ENCODE measurements at regions not wholly inside any gene's neighbourhood (a gene's known extent, or its start where the extent isn't known, plus 50 kb on each side); places are given as distances from the start of the nearest gene placed in this dataset.

DNA sequence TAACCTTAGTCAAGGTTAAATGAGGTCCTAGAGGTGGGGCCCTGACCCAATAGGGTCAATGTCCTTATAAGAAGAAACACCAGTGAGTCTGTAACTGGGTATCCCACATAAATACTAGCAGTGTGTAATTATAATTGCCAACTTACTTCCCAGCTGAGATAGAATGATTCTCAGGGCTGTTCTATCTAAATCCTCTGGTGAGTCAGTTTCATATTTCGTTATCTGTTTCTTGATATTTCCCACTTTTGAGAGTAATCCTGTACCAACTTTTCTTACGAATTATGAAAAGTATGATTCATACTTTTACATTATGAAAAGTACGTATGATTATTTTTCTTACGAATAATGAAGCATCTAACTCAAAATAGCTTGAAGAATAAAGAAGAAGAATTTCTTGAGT lies 546.8 kb upstream of the NETO1 start:
- no peak for DNase-seq
- intact Hi-C loops (cut with DNase I) = no loop called here
- Histone ChIP-seq H3K9me3 (no peaks in the 10 kb centered on the region), H3K27ac (no peak overlapping the region), H3K36me3 (no peaks in the 10 kb centered on the region), H3K4me1 (no peaks in the 10 kb centered on the region), H3K27me3 (no peaks in the 10 kb centered on the region), H3K4me3 (no peak overlapping the region)
- TF ChIP-seq POLR2A (IDR thresholded peaks at IDR 0.05) = no peak
- TF ChIP-seq EP300 (IDR thresholded peaks at IDR 0.05) = no peak
- TF ChIP-seq, protein P1, sequence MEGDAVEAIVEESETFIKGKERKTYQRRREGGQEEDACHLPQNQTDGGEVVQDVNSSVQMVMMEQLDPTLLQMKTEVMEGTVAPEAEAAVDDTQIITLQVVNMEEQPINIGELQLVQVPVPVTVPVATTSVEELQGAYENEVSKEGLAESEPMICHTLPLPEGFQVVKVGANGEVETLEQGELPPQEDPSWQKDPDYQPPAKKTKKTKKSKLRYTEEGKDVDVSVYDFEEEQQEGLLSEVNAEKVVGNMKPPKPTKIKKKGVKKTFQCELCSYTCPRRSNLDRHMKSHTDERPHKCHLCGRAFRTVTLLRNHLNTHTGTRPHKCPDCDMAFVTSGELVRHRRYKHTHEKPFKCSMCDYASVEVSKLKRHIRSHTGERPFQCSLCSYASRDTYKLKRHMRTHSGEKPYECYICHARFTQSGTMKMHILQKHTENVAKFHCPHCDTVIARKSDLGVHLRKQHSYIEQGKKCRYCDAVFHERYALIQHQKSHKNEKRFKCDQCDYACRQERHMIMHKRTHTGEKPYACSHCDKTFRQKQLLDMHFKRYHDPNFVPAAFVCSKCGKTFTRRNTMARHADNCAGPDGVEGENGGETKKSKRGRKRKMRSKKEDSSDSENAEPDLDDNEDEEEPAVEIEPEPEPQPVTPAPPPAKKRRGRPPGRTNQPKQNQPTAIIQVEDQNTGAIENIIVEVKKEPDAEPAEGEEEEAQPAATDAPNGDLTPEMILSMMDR (IDR thresholded peaks at IDR 0.05) = no peak
- no peak for TF ChIP-seq POLR2AphosphoS5 (IDR thresholded peaks at IDR 0.05)
- 78 to 83% methylated on average over 4 of the region's 4 CpGs for WGBS, 2 donors

DNA sequence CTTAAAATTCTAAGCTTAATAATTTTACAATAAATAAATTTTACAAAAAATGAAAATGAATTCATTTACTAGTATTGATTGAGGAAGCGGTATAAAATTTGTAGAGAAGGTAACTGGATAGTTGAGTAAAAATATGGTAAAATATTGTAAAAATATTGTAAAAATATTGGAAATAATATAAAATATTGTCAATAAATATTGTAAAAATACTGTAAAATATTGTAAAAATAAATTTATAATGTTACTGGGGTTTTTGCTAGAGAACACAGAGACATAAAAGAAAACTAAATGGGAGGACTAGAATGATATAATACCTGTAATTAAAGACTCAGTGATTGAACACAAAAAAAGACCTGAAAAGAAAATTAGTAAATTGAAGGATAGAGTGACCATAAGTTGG lies 546.3 kb upstream of the NETO1 start:
- no peak overlapping the region for H3K27ac ChIP-seq
- TF ChIP-seq EP300 (IDR thresholded peaks at IDR 0.05) = no peak
- TF ChIP-seq, protein P1 (IDR thresholded peaks at IDR 0.05) = no peak
- no peak for TF ChIP-seq POLR2AphosphoS5 (IDR thresholded peaks at IDR 0.05)
- no peak for TF ChIP-seq POLR2A (IDR thresholded peaks at IDR 0.05)
- H3K27me3 ChIP-seq = no peaks in the 10 kb centered on the region
- DNase-seq = no peak
- no peaks in the 10 kb centered on the region for H3K9me3 ChIP-seq
- H3K4me3 ChIP-seq = no peak overlapping the region
- intact Hi-C loops (cut with DNase I) = no loop called here
- H3K36me3 ChIP-seq = no peaks in the 10 kb centered on the region
- 93 to 96% methylated on average over 1 of the region's 1 CpG for WGBS, 2 donors
- no peaks in the 10 kb centered on the region for H3K4me1 ChIP-seq

DNA sequence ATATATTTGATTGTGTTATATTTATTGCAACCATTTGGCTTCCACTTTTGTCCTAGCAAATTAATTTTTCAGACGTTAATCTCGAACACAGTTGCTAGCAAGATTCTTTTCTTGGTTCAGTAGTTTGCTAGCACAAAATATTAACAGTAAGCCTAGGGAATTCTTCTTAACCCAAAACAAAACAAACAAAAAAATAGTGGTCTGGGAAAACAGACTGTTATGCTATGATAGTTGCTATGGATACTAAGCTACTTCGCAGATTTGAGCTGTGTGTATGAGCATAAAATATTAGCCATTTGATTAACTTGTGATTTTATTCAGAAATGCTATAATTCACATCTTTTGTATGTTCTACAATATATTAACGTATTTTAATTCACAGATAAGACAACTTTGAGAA lies 541.5 kb upstream of the NETO1 start:
- intact Hi-C loops (cut with DNase I) = no loop called here
- Histone ChIP-seq H3K27me3 (no peaks in the 10 kb centered on the region), H3K36me3 (no peaks in the 10 kb centered on the region), H3K4me1 (no peaks in the 10 kb centered on the region), H3K27ac (no peak overlapping the region), H3K4me3 (no peak overlapping the region), H3K9me3 (no peaks in the 10 kb centered on the region)
- 70 to 71% methylated on average over 4 of the region's 4 CpGs for WGBS, 2 donors
- TF ChIP-seq EP300 (IDR thresholded peaks at IDR 0.05) (no peak), POLR2AphosphoS5 (IDR thresholded peaks at IDR 0.05) (no peak), POLR2A (IDR thresholded peaks at IDR 0.05) (no peak)
- TF ChIP-seq, protein P1 (IDR thresholded peaks at IDR 0.05) = no peak
- DNase-seq = no peak

DNA sequence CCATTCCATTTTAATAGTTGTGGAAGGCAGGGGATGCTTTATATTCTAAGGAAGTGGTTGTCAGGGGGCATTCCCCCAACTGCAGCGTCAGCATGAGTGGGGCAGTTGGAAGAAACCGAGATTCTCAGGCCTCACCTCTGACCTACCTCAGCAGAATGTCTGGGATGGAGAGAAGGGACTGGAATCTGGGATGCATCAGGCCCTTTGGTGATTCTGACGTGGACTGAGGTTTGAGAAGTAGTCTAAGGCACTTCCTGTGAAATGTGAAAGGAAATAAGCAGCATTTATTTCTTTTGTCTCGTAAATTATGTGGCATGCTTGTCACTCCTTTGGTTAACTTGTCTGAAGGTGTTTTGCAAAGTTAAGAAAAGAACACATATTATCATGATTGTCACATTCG lies 540.7 kb upstream of the NETO1 start:
- no peaks in the 10 kb centered on the region for H3K36me3 ChIP-seq
- H3K4me3 ChIP-seq = no peak overlapping the region
- TF ChIP-seq POLR2AphosphoS5 (IDR thresholded peaks at IDR 0.05) (no peak), EP300 (IDR thresholded peaks at IDR 0.05) (no peak), POLR2A (IDR thresholded peaks at IDR 0.05) (no peak)
- TF ChIP-seq, protein P1 (IDR thresholded peaks at IDR 0.05) = no peak
- no peaks in the 10 kb centered on the region for H3K9me3 ChIP-seq
- no peaks in the 10 kb centered on the region for H3K4me1 ChIP-seq
- no peak overlapping the region for H3K27ac ChIP-seq
- 36 to 69% methylated on average over 5 of the region's 5 CpGs for WGBS, 2 donors
- no peaks in the 10 kb centered on the region for H3K27me3 ChIP-seq
- DNase-seq = no peak
- intact Hi-C loops (cut with DNase I) = no loop called here

DNA sequence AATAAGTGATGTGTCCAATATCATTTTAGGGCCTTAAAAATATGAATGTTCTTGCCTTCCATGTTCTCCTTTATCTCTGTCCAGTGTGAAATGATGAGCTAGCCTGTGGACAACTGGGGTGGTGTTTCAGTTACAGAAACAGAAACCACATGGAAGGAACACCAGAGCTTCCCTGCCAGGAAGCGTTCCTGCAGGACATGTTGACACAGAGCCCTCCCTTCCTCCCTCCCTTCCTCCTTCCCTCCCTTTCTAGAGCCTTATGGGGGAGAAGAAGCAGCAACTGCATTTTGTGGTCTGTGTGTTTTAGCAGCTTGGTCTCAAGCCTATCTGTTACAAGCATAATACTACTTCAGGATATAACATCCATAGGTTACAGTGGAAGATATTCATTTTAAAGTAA lies 539.7 kb upstream of the NETO1 start:
- intact Hi-C loops (cut with DNase I) = no loop called here

More for the DNA sequence above, 539.7 kb upstream of the NETO1 start:
- Histone ChIP-seq H3K27ac (no peak overlapping the region), H3K4me1 (no peaks in the 10 kb centered on the region), H3K36me3 (no peaks in the 10 kb centered on the region), H3K4me3 (no peak overlapping the region), H3K9me3 (no peaks in the 10 kb centered on the region), H3K27me3 (no peaks in the 10 kb centered on the region)
- WGBS, 2 donors = 17 to 23% methylated on average over 1 of the region's 1 CpG
- no peak for DNase-seq
- no peak for TF ChIP-seq POLR2AphosphoS5 (IDR thresholded peaks at IDR 0.05)
- TF ChIP-seq, protein P1 (IDR thresholded peaks at IDR 0.05) = no peak
- TF ChIP-seq POLR2A (IDR thresholded peaks at IDR 0.05) = no peak
- no peak for TF ChIP-seq EP300 (IDR thresholded peaks at IDR 0.05)
